Endothelial cell of umbilical vein (primary cell): ENCODE measurements at regions not wholly inside any gene's neighbourhood (a gene's known extent, or its start where the extent isn't known, plus 50 kb on each side); places are given as distances from the start of the nearest gene placed in this dataset.

ENCODE experiments used
- EZH2 ChIP-seq: IDR thresholded peaks from 2 replicates; pipeline ENCODE4 v1.6.1; 2012; ENCODE audit warnings: borderline replicate concordance, low read depth, mild to moderate bottlenecking, moderate library complexity, low read length, inconsistent platforms; ENCODE audit not compliant: severe bottlenecking
- JUN ChIP-seq: IDR thresholded peaks from 2 replicates; pipeline ENCODE4 v1.6.1; 2011; ENCODE audit warnings: borderline replicate concordance, low read depth; ENCODE audit not compliant: insufficient read length, insufficient read depth
- POLR2A ChIP-seq: IDR thresholded peaks from 2 replicates; pipeline ENCODE4 v1.6.1; 2012; ENCODE audit warnings: low read depth, mild to moderate bottlenecking, control low read depth, low read length
- POLR2AphosphoS5 ChIP-seq: IDR thresholded peaks from 2 replicates; pipeline ENCODE4 v1.6.1; 2012; ENCODE audit warnings: low read depth, mild to moderate bottlenecking, control low read depth, low read length, moderate library complexity; ENCODE audit not compliant: insufficient read depth
- TF ChIP-seq, protein P1 (sequence below): IDR thresholded peaks from 2 replicates; pipeline ENCODE4 v1.6.1; 2011; ENCODE audit not compliant: insufficient read depth, insufficient read length
- TF ChIP-seq, protein P2 (sequence below), 2 donors: IDR thresholded peaks; 1 replicate in 1 of 2; 2 replicates in 1 of 2; pipeline ENCODE4 v1.5.1; 2011; ENCODE audit warnings: low read length in 2 of 2, mild to moderate bottlenecking in 2 of 2, moderate library complexity in 2 of 2, control low read depth in 1 of 2, inconsistent platforms in 1 of 2, low read depth in 1 of 2; ENCODE audit not compliant: insufficient read depth in 1 of 2; ENCODE audit errors: extremely low read depth in 1 of 2

DNA sequence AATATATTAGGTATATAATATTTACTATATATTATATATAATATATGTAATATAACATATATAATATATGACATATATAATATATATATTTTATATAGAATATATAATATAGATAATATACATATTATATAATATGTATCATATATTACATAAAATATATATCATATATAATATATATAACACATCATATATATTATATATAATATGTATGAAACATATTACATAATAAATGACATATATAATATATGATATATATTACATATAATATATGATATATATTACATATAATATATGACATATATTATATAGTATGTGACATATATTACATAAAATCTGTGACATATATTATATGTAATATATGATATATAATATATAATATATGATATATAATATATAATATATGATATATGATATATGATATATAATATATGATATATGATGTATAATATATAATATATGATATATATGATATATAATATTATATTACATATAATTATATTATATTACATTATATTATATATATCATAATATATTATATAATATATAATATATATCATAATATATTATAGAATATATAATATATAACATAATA, 119.5 kb upstream of the RIMBP3 start:
- TF ChIP-seq, protein P1, sequence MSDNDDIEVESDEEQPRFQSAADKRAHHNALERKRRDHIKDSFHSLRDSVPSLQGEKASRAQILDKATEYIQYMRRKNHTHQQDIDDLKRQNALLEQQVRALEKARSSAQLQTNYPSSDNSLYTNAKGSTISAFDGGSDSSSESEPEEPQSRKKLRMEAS: no peak
- TF ChIP-seq POLR2A (no peak), EZH2 (no peak), POLR2AphosphoS5 (no peak), JUN (no peak)
- TF ChIP-seq, protein P2, sequence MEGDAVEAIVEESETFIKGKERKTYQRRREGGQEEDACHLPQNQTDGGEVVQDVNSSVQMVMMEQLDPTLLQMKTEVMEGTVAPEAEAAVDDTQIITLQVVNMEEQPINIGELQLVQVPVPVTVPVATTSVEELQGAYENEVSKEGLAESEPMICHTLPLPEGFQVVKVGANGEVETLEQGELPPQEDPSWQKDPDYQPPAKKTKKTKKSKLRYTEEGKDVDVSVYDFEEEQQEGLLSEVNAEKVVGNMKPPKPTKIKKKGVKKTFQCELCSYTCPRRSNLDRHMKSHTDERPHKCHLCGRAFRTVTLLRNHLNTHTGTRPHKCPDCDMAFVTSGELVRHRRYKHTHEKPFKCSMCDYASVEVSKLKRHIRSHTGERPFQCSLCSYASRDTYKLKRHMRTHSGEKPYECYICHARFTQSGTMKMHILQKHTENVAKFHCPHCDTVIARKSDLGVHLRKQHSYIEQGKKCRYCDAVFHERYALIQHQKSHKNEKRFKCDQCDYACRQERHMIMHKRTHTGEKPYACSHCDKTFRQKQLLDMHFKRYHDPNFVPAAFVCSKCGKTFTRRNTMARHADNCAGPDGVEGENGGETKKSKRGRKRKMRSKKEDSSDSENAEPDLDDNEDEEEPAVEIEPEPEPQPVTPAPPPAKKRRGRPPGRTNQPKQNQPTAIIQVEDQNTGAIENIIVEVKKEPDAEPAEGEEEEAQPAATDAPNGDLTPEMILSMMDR (IDR thresholded peaks at IDR 0.05; ENCODE audit: extremely low read depth in 1 of 2, insufficient read depth in 1 of 2, low read depth in 1 of 2, low read length in 2 of 2): no peak
